ENCODE measurements at regions not wholly inside any gene's neighbourhood (a gene's known extent, or its start where the extent isn't known, plus 50 kb on each side); places are given as distances from the start of the nearest gene placed in this dataset.

DNA sequence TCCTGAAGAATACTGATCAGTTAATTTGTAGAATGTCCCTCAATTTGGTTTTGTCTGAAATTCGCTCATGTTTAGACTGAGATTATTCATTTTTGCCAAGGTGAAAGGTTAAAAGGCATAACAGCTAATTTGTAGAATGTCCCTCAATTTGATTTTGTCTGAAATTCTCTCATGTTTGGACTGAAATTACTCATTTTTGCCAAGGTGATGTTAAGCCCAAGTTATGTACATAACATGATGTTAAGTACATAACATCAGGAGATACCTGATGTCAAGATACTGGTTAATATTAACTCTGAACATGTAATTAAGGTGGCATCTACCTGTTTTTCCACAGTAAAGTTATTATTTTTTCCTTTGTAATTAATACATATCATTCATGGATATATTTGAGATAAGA, 243.4 kb upstream of the PMFBP1 start:
- no peak overlapping the region for H3K27ac Mint-ChIP-seq (ENCODE audit: unreplicated experiment)
- peaks cover 3% of the 10 kb centered on the region for H3K4me1 Mint-ChIP-seq
- H3K4me3 Mint-ChIP-seq = no peak overlapping the region
- DNase-seq (ENCODE audit: low read depth, low spot score) = no peak
- TF ChIP-seq CTCF (conservative IDR thresholded peaks at IDR 0.05) = no peak
- H3K36me3 Mint-ChIP-seq (ENCODE audit: low read depth) = peaks cover 18% of the 10 kb centered on the region
- no peaks in the 10 kb centered on the region for H3K27me3 Mint-ChIP-seq (ENCODE audit: low read depth)
- peaks cover 5% of the 10 kb centered on the region for H3K9me3 Mint-ChIP-seq

DNA sequence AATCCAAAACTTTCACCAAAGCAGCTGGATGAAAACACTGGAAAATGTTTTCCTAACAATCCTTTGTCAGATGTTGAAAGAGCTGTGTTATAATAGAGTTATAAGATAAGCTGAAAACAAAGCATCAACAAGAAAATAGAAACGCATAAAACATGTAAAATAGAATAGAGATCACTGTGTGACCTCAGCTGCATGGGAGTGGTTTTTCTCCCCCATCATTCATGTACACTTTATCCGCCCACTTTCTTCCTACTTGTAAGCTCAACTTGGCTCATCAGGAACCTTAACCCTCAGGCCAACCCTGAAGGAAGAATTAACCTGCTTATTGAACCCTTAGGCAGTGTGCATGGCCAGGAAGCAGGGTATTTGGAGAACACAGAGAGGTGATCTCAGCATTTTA, 238.5 kb upstream of the PMFBP1 start:
- H3K9me3 Mint-ChIP-seq = peaks cover 15% of the 10 kb centered on the region
- TF ChIP-seq CTCF (conservative IDR thresholded peaks at IDR 0.05) = no peak
- H3K27me3 Mint-ChIP-seq (ENCODE audit: low read depth) = no peaks in the 10 kb centered on the region
- no peak for DNase-seq (ENCODE audit: low read depth, low spot score)
- peaks cover 22% of the 10 kb centered on the region for H3K36me3 Mint-ChIP-seq (ENCODE audit: low read depth)
- no peak overlapping the region for H3K4me3 Mint-ChIP-seq
- peaks cover 18% of the 10 kb centered on the region for H3K4me1 Mint-ChIP-seq
- no peak overlapping the region for H3K27ac Mint-ChIP-seq (ENCODE audit: unreplicated experiment)

DNA sequence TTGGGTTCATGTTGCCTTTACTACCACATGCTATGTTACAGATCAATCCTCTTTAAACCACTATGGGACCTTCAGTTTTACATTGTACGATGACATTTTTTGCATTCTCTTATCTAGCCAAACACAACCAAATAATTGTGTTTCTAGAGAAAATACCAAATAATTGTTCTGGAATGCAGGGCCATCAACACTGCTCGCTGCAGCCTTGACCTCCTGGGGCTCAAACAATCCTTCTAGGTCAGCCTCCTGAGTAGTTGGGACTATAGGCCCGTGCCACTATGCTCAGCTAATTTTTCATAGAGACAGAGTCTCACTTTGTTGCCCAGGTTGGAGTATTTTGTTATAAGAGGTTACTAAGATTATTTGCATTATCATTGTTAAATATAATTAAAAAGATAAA, 237.5 kb upstream of the PMFBP1 start:
- Mint-ChIP-seq H3K4me3 (no peak overlapping the region), H3K27ac (ENCODE audit: unreplicated experiment) (no peak overlapping the region), H3K9me3 (peaks cover 17% of the 10 kb centered on the region), H3K4me1 (peaks cover 18% of the 10 kb centered on the region), H3K36me3 (ENCODE audit: low read depth) (peaks cover 24% of the 10 kb centered on the region), H3K27me3 (ENCODE audit: low read depth) (no peaks in the 10 kb centered on the region)
- no peak for TF ChIP-seq CTCF (conservative IDR thresholded peaks at IDR 0.05)
- no peak for DNase-seq (ENCODE audit: low read depth, low spot score)

GRCh38 chr16:72406390-72406789, 234.4 kb upstream of the PMFBP1 start:
- TF ChIP-seq CTCF (conservative IDR thresholded peaks at IDR 0.05) = no peak
- H3K4me3 Mint-ChIP-seq = no peak overlapping the region
- H3K36me3 Mint-ChIP-seq (ENCODE audit: low read depth) = peaks cover 25% of the 10 kb centered on the region
- peaks cover 20% of the 10 kb centered on the region for H3K9me3 Mint-ChIP-seq
- no peak overlapping the region for H3K27ac Mint-ChIP-seq (ENCODE audit: unreplicated experiment)
- peaks cover 18% of the 10 kb centered on the region for H3K4me1 Mint-ChIP-seq
- H3K27me3 Mint-ChIP-seq (ENCODE audit: low read depth) = no peaks in the 10 kb centered on the region
- no peak for DNase-seq (ENCODE audit: low read depth, low spot score)

DNA sequence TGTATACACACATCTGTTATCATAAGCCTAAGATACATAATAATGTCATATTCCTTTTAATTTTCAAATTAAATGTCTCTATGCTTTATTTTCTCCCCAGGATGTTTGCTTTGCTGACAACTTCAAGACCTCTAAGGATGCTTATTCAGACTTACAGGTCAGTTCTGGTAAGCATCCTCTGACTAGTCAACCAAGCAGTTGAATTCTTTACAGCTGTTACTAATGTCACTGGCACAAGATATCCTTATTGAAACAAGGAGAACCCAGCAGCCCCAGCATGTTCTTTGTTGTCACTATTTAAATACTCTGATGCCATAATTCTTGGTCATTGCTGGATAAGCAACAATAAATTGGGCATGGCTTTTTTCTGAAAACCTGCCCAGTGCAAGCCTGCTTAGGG, 232.3 kb upstream of the PMFBP1 start:
- H3K27me3 Mint-ChIP-seq (ENCODE audit: low read depth) = no peaks in the 10 kb centered on the region
- peaks cover 22% of the 10 kb centered on the region for H3K36me3 Mint-ChIP-seq (ENCODE audit: low read depth)
- no peak overlapping the region for H3K27ac Mint-ChIP-seq (ENCODE audit: unreplicated experiment)
- no peak for DNase-seq (ENCODE audit: low read depth, low spot score)
- TF ChIP-seq CTCF (conservative IDR thresholded peaks at IDR 0.05) = no peak
- peaks cover 10% of the 10 kb centered on the region for H3K4me1 Mint-ChIP-seq
- H3K9me3 Mint-ChIP-seq = peaks cover 22% of the 10 kb centered on the region
- no peak overlapping the region for H3K4me3 Mint-ChIP-seq

- no peaks in the 10 kb centered on the region for H3K27me3 Mint-ChIP-seq (ENCODE audit: low read depth)
- no peak for DNase-seq (ENCODE audit: low read depth, low spot score)
- peaks cover 16% of the 10 kb centered on the region for H3K36me3 Mint-ChIP-seq (ENCODE audit: low read depth)
- no peak for TF ChIP-seq CTCF (conservative IDR thresholded peaks at IDR 0.05)
- H3K4me1 Mint-ChIP-seq = peaks cover 3% of the 10 kb centered on the region
- H3K4me3 Mint-ChIP-seq = no peak overlapping the region
- peaks cover 14% of the 10 kb centered on the region for H3K9me3 Mint-ChIP-seq
- H3K27ac Mint-ChIP-seq (ENCODE audit: unreplicated experiment) = no peak overlapping the region
These were observed 229.1 kb upstream of the PMFBP1 start for GRCh38 chr16:72401084-72401361.

All from neural crest cell (in vitro differentiated cells).